Spinal cord (tissue), 9 donors: ENCODE measurements at regions not wholly inside any gene's neighbourhood (a gene's known extent, or its start where the extent isn't known, plus 50 kb on each side); places are given as distances from the start of the nearest gene placed in this dataset.

Source experiments
- DNase-seq, 6 donors: peaks; one replicate each; pipeline versions ENCODE4 v3.0.0 to v3.0.0-alpha.2; 2013 to 2015; ENCODE audit warnings: low spot score in 6 of 6, low read depth in 4 of 6
- H3K27ac ChIP-seq: one replicate; pipeline ENCODE4 v1.5.1; 2013; ENCODE audit warnings: low read depth, low read length, control low read depth
- H3K27me3 ChIP-seq: one replicate; pipeline ENCODE4 v1.6.1; 2013; ENCODE audit warnings: low read length; ENCODE audit not compliant: control insufficient read depth, insufficient read depth
- H3K36me3 ChIP-seq: one replicate; pipeline ENCODE4 v1.6.1; 2013; ENCODE audit warnings: low read length; ENCODE audit not compliant: control insufficient read depth, insufficient read depth
- H3K4me1 ChIP-seq: one replicate; pipeline ENCODE4 v1.6.1; 2013; ENCODE audit warnings: low read length; ENCODE audit not compliant: control insufficient read depth, insufficient read depth
- H3K4me3 ChIP-seq: one replicate; pipeline ENCODE4 v1.5.1; 2013; ENCODE audit warnings: low read depth, low read length, control low read depth
- H3K9me3 ChIP-seq: one replicate; pipeline ENCODE4 v1.6.1; 2013; ENCODE audit warnings: low read length; ENCODE audit not compliant: control insufficient read depth, insufficient read depth
- WGBS: methylation state at CpG from one replicate; pipeline ENCODE4 v1.1.5; 2013; ENCODE audit warnings: missing lambda C conversion rate; ENCODE audit not compliant: insufficient coverage; 5-methylcytosine and 5-hydroxymethylcytosine counted together
- donor health status: healthy.

GRCh38 chr7:79971058-79971457 is 163.6 kb upstream of the GNAI1 start:
- no peak for DNase-seq
- H3K27me3 ChIP-seq: no peaks in the 10 kb centered on the region
- no peak overlapping the region for H3K4me3 ChIP-seq
- H3K36me3 ChIP-seq: no peaks in the 10 kb centered on the region
- no peaks in the 10 kb centered on the region for H3K4me1 ChIP-seq
- 90% methylated on average over 2 of the region's 3 CpGs for WGBS
- no peak overlapping the region for H3K27ac ChIP-seq
- peaks cover 3% of the 10 kb centered on the region for H3K9me3 ChIP-seq

DNA sequence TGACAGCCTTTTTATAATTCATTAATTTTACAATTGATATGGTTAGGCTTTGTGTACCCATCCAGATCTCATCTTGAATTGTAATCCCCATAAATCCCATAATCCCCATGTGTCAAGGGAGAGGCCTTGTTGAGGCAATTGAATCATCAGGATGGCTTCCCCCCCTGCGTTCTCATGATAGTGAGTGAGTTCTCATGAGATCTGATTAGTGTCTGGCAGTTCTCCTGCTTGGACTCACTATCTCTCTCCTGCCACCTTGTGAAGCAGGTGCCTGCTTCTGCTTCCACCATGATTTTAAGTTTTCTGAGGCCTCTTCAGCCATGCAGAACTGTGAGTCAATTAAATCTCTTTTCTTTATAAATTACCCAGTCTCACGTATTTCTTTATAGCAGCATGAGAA is 165.7 kb upstream of the GNAI1 start:
- no peaks in the 10 kb centered on the region for H3K27me3 ChIP-seq
- H3K4me3 ChIP-seq: no peak overlapping the region
- no peak for DNase-seq
- no peak overlapping the region for H3K27ac ChIP-seq
- 100% methylated on average over 1 of the region's 2 CpGs for WGBS
- no peaks in the 10 kb centered on the region for H3K4me1 ChIP-seq
- H3K36me3 ChIP-seq: no peaks in the 10 kb centered on the region
- peaks cover 3% of the 10 kb centered on the region for H3K9me3 ChIP-seq

DNA sequence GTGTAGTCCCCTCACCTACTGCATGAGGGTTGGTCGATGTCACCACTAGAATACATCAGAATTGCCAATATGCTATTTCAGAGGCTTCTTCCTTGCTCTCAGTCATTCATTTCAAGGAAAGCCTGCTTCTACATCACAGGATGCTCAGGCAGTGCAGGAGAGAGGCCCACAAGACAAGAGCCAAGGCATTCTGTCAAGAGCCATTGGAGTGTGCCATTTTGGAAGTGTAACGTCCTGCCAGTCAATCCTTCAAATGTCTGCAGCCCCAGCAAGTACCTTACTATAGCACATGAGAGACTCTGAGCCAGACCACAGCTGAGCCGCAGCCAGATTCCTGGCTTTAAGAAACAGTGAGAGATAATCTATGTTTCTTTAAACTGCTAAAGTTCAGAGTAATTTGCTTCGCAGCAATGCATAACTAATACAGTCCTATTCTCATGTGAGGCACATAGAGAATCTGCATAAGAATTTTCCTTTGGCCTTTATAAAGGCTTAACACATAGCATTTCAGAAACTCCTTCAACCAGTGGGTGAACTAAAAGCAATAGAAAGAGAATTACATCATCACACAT is 166.5 kb upstream of the GNAI1 start:
- WGBS: 100% methylated on average over 1 of the region's 4 CpGs
- DNase-seq: peak in 2 of 6 donors; percentile 12 to 20

DNA sequence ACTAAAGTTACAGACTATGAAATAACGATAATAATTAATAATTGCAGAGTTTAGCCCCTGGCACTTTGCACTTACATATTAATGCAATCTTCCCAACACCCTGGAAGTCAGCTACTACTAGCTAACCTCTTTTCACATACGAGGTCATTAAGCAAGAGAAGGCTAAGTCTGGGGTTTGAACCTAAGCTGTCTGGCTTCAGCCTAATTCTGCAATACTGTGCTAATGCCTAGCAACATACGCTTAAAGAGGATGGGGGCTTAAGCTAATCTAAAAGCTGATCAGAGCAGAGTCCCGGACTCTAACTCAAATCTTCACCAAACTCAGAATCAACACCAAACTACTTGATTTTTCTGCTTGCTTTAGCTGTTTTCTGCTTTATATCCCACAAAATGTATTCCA is 168.7 kb upstream of the GNAI1 start:
- no peaks in the 10 kb centered on the region for H3K9me3 ChIP-seq
- H3K4me1 ChIP-seq: no peaks in the 10 kb centered on the region
- no peak overlapping the region for H3K4me3 ChIP-seq
- H3K27me3 ChIP-seq: no peaks in the 10 kb centered on the region
- H3K27ac ChIP-seq: no peak overlapping the region
- DNase-seq: no peak
- no peaks in the 10 kb centered on the region for H3K36me3 ChIP-seq
- WGBS: 79% methylated on average over 2 of the region's 4 CpGs

More for the DNA sequence above, 166.5 kb upstream of the GNAI1 start:
- Histone ChIP-seq H3K36me3 (no peaks in the 10 kb centered on the region), H3K4me1 (no peaks in the 10 kb centered on the region), H3K27me3 (no peaks in the 10 kb centered on the region), H3K27ac (no peak overlapping the region), H3K9me3 (no peaks in the 10 kb centered on the region), H3K4me3 (no peak overlapping the region)

DNA sequence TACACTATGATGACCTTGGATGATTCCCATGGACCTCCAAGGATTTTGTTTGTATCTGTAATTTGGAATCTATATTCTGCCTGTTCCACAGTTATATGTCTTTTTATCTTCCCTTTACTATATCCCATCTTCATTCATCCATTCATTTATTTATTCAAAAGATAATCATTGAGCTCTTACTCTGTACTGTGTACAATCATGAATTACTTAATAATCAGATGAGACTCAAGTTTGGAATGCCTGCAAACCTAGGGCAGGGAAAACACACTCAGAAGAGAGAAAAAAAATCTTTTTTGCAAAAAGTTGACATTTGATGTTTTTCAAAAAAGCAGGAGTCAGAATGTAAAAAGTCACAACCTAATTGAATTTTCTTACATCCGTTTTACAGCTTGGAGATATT is 170.2 kb upstream of the GNAI1 start:
- H3K27ac ChIP-seq: no peak overlapping the region
- no peaks in the 10 kb centered on the region for H3K36me3 ChIP-seq
- WGBS: no CpG with 5 or more reads among the region's 1 CpG
- no peaks in the 10 kb centered on the region for H3K27me3 ChIP-seq
- DNase-seq: no peak
- no peaks in the 10 kb centered on the region for H3K9me3 ChIP-seq
- H3K4me1 ChIP-seq: no peaks in the 10 kb centered on the region
- H3K4me3 ChIP-seq: no peak overlapping the region

GRCh38 chr7:79953130-79953529 is 181.5 kb upstream of the GNAI1 start:
- DNase-seq: no peak
- Histone ChIP-seq H3K27ac (no peak overlapping the region), H3K4me1 (no peaks in the 10 kb centered on the region), H3K9me3 (no peaks in the 10 kb centered on the region), H3K36me3 (no peaks in the 10 kb centered on the region), H3K4me3 (no peak overlapping the region), H3K27me3 (no peaks in the 10 kb centered on the region)
- no CpG with 5 or more reads among the region's 4 CpGs for WGBS

- no peaks in the 10 kb centered on the region for H3K9me3 ChIP-seq
- no peak for DNase-seq
- no CpG with 5 or more reads among the region's 1 CpG for WGBS
- H3K27me3 ChIP-seq: no peaks in the 10 kb centered on the region
- no peak overlapping the region for H3K4me3 ChIP-seq
- no peaks in the 10 kb centered on the region for H3K36me3 ChIP-seq
- H3K27ac ChIP-seq: no peak overlapping the region
- no peaks in the 10 kb centered on the region for H3K4me1 ChIP-seq
These were observed 182.2 kb upstream of the GNAI1 start for GRCh38 chr7:79952399-79952798.

GRCh38 chr7:79951415-79951814 is 183.2 kb upstream of the GNAI1 start:
- Histone ChIP-seq H3K4me1 (no peaks in the 10 kb centered on the region), H3K4me3 (no peak overlapping the region), H3K27ac (no peak overlapping the region), H3K27me3 (no peaks in the 10 kb centered on the region), H3K36me3 (no peaks in the 10 kb centered on the region), H3K9me3 (peaks cover 3% of the 10 kb centered on the region)
- DNase-seq: no peak
- no CpG with 5 or more reads among the region's 2 CpGs for WGBS

GRCh38 chr7:79949778-79950177 is 184.9 kb upstream of the GNAI1 start:
- H3K9me3 ChIP-seq: peaks cover 3% of the 10 kb centered on the region
- H3K4me3 ChIP-seq: no peak overlapping the region
- H3K36me3 ChIP-seq: no peaks in the 10 kb centered on the region
- no CpG with 5 or more reads among the region's 3 CpGs for WGBS
- no peaks in the 10 kb centered on the region for H3K27me3 ChIP-seq
- H3K4me1 ChIP-seq: no peaks in the 10 kb centered on the region
- no peak overlapping the region for H3K27ac ChIP-seq
- DNase-seq: no peak

DNA sequence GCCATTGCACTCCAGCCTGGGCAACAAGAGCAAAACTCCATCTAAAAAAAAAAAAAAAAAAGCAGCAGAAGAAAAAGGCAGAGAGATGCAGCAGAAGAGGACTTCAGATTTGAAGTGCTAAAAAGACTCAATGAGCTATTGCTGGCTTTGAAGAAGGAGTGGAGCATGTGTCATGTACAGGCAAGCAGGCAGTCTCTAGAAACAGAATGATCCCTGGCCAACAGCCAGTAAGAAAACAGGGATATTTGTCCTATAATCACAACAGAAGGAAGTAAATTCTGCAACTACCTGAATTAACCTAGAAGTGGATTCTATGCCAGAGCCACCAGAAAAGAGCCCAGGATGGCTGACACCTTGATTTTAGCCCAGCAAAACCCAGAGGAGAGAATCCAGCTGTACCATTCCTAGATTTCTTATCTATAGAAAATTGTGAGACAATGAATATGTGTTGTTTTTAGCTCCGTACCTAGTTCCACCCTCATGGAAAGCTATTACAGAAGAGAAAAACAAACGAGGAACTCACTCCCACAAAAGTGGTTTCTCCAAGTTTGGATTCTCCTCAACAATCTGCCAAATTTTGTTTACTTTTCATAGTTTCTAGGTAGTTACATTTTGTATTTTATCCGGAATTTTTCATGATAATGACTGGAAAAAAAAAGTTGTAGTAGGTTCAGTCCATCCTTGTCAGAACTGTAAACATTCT is 198.2 kb upstream of the GNAI1 start:
- Histone ChIP-seq H3K4me3 (no peak overlapping the region), H3K9me3 (no peaks in the 10 kb centered on the region), H3K36me3 (no peaks in the 10 kb centered on the region), H3K27ac (no peak overlapping the region), H3K4me1 (no peaks in the 10 kb centered on the region), H3K27me3 (no peaks in the 10 kb centered on the region)
- no CpG with 5 or more reads among the region's 3 CpGs for WGBS
- no peak for DNase-seq
